ENCODE measurements at regions not wholly inside any gene's neighbourhood (a gene's known extent, or its start where the extent isn't known, plus 50 kb on each side); places are given as distances from the start of the nearest gene placed in this dataset.

GRCh38 chr2:4585057-4585635 is 881.8 kb downstream of the DCDC2C start:
- TF ChIP-seq POLR2A (IDR thresholded peaks at IDR 0.05; ENCODE audit: low read length) (no peak), GATA1 (IDR thresholded peaks at IDR 0.05; ENCODE audit: low read depth, low read length) (no peak)
